Umbilical cord (tissue), 1 donor: ENCODE measurements at regions not wholly inside any gene's neighbourhood (a gene's known extent, or its start where the extent isn't known, plus 50 kb on each side); places are given as distances from the start of the nearest gene placed in this dataset.
A peak's percentile ranks its signal among the peaks of the same experiment; 100 is the strongest.
"Not testable (repeated sequence)": the region's sequence is repeated elsewhere in the genome, so short reads cannot be mapped to it uniquely, and the experiment has no call there.

ENCODE experiments used
- DNase-seq: peaks from one replicate; pipeline ENCODE4 v3.0.0-alpha.2; 2015; ENCODE audit warnings: low spot score

DNA sequence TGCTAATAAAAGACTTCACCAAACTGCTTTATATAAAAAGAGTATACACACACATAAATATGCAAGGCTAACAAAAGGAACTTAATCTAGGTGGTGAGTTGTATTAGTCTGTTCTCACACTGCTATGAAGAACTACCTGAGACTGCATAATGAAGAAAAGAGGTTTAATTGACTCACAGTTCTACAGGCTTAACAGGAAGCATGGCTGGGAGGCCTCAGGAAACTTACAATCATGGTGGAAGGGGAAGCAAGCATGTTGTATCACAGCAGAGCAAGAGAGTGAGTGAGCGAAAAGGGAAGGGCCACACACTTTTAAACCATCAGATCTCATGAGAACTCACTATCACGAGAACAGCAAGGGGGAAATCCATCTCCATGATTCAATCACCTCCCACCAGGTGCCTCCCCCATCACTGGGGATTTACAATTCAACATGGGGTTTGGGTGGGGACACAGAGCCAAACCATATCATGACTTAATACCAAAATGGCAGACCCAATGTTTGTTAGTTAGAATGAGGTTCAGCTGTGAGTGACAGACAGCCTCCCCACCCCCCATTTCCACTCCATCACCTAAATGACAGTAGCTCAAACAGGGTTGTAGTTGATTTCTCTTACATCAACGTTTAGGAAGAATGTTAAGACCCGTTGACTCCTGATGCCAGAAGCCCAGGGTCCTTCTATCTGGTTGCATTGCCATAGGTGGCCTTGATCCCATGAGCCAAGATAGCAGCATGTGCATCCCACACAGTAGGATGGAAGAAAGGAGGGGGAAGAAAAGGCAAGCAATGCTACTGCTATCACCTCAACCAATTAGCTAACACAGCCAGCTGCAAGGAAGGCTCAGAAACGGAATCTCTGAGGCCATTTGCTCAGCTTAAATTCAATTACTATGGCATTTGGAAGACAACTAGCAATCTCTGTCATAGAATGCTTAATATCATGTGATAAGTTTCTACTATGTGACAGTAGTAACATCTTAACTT is 77.0 kb downstream of the CCDC71L start:
- no peak for DNase-seq

DNA sequence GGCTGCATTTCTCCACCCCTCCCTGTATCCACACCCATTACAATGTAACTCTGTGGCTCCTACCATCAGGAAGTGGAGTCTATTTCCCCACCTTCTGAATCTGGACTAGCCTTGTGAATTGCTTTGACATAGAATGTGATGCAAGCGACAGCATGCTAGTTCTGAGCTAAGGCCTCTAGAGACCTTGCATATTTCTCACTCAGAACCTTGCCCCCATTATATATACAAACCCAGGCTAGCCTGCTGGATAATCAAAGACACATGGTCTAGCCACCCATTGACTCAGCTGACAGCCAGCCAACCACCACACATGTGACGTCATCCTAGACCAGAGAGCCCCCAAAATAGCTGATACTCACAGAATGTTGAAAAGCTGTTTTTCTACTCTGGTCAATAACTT is 77.9 kb downstream of the CCDC71L start:
- no peak for DNase-seq

DNA sequence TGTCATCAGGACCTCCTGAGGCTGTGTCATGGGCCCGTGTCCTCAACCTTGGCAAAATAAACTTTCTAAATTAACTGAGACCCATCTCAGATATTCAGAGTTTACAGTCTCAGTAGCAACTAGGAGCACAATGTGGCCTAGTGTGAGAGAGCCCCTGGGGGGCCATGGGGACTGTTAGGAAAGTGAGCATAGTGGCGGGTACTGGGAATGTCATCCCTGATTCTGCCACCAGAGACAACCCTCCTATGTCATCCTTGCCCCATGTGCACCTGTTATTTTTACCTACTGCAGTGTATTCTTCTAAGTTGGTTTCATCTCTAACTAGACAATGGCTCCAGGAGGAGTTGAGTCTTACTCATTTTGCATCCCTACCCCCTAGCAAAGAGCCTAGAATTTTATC is 78.6 kb downstream of the CCDC71L start:
- no peak for DNase-seq

DNA sequence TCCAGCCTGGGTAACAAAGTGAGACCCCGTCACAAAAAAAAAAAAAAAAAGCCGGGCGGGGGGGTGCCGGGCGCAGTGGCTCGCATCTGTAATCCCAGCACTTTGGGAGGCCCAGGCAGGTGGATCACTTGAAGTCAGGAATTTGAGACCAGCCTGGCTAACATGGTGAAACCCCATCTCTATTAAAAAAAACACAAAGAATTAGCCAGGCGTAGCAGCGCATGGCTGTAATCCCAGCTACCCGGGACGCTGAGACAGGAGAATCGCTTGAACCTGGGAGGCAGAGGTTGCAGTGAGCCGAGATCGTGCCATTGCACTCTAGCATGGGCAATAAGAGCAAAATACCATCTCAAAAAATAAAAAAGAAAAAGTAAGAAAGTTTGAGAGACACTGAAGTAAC is 81.9 kb downstream of the CCDC71L start:
- DNase-seq = not testable (repeated sequence)

DNA sequence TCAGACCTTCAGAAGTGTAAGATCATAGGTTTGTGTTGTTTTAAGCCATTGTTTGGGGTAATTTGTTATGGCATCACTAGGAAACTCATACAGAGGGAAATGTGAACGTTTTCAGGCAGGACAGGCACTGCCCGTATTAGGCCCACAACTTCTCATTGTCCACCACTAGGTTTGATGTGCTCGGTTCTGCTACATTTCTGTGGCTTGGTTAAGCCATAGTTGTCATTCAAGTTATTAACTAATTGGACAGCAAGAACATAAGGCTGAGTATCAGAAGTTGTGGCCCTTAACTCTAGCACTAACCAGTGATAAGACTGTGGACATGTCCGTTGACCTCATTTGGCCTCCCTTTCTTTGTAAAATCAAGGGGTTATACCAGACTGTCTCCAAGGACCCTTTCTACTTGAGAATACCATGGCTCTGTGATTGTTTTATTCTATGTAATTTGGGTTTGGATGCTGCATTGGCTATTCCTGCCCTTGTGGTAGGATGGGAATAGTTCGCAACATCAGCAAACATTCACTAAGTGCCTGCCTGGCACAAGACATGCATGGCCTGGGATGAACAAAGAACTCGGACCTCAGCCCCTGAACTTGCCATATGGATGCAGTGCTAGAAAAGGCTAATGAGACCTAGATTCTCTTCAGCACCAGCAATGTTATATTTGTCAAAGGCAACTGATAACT is 85.7 kb downstream of the CCDC71L start:
- no peak for DNase-seq

DNA sequence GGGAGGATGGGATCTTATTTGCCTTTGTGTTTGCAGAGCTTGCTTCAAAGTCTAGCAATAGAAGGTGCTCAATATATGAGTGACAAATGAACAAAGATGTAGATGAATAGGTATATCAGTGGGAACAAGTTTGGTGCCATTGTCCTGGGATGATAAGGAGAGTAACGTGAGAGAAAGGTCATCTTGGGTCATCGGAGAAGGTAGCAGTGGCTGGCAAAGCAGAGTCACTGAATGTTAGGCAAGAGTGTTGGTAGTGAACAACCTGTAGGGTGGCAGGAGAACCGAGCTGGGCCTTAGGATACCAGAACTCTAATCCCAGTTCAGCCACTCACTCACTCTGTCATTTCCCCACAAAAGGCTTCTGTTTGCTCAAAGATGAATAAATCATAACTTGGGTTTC is 87.2 kb downstream of the CCDC71L start:
- no peak for DNase-seq

DNA sequence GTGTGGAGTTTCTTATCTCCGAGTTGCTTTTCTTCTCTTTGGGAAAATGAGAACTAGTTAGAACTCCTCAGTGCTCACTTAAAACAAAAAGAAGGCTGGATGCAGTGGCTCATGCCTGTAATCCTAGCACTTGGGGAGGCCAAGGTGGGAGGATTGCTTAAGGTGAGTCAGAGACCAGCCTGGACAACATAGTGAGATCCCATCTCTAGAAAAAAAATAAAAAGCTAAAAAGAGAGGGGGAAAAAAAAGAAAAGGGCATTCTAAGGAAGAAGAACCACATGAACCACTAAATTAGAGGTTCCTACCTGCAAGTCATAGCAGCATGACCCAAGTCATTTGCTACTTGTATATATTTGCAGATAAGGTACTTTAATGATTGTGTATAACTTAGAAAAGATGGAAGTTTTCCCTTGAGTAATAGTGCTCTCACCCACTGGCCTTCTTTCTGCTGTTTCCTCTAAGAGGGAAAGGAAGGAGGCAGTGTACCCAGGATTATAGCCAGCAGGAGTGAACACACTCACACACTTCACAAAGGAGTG is 87.8 kb downstream of the CCDC71L start:
- DNase-seq = no peak

DNA sequence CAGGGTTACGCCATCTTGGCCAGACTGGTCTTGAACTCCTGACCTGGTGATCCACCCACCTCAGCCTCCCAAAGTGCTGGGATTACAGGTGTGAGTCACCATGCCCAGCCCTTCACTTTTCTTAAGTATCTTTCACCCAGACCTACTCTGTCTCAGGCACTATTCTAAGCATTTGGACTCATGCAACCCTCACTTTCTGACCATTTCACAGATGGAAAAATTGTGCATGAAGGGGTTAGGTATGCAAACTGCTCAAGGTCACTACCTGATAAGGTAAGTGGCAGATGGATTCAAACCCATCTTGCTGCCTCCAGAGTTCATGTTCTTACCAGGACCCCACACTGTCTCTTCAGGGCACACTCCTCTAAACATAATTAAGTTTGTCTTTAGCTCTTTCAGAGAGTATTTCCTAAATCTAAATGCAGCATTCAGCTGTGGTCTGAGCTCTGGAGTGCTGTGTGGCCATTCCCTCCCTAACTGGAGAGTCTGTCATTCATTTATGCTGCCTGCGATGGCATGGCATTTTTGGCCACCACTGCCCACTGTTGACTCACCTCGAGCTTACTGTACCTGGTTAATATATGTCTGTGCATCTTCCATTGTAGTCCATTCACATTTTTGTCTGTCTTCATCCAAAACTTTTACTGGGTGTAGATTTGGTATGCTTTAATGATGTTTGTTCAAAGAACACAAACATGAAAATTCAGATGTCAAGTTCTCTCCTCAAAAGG is 88.4 kb downstream of the CCDC71L start:
- no peak for DNase-seq

DNA sequence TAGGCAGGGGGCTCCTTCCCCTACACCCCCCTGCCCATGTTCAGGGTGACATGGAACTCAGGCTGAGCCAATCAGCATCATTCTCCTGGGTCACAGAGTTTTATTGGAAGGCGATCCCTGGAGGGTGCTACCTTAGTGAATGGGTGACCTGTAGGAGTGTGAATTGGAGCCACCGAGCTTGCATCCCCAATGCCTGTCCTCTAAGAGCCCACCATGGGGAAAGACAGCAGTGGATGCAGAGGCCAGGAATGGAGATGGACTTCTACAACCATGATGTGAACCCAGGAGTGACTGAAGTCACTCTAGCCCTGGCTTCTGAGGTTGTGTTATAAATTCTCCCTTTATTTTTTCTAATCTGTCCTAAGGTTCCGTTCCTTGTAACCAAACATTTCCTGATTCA is 89.4 kb downstream of the CCDC71L start:
- no peak for DNase-seq

DNA sequence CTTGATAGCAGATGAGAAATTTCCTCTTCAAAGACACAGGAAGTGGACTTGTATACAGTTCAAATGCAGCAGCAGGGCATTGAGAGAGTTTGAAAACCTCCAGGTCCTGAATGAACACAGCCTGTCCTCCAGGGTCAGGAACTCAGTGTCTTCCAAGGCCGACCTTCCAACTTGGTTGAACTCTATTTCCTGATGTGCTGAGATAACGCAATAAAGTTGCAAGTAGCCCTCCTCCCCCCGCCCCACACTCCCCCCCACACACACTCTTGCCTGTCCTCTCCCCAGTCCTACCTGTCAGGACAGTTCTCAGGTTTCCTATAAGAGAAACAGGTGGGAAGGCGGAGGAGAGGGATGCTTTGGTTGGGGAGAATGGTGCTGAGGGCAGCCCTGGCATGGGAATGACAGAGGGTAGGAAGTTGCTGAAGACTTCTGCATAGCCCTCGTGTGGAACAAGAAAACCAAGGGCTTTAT is 90.0 kb downstream of the CCDC71L start:
- DNase-seq = no peak

DNA sequence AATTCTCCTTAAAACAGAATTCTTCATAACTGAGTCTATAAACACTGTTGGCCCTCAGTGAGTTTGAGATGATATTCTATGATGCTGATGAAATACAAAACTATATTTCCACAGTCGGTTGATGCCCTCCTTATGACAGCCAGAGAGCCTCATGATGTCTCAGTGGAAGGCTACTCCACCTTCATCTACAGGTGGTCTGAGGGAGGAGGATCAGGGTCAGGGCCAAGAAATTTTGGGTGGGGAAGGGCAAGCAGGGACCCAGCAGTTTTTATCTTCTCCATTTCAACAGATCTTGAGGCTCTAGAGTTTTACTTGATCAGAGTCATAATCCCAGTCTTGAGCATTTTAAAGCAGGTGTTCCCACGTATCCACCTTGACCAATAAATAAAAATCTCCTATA is 90.8 kb downstream of the CCDC71L start:
- no peak for DNase-seq

DNA sequence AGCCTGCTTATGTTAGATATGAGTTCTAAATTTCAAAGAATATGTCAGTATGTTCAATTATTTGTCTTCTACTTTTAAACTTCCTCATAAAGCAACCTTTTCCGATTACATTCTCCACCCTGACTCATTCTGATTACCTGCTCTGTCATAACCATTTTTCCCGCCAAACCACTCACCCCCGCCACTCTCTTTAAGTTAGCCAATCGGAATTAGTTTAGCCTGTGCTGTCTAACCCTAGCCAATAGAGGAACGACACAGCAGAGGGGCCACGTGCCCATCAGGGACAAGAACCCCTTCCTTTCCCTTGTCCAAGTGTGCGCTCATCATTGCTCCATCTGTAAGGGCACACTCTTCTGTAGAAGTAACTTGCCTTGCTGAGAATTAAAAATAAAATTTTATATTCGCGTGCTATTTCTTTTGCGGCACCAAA is 91.4 kb downstream of the CCDC71L start:
- DNase-seq = no peak

DNA sequence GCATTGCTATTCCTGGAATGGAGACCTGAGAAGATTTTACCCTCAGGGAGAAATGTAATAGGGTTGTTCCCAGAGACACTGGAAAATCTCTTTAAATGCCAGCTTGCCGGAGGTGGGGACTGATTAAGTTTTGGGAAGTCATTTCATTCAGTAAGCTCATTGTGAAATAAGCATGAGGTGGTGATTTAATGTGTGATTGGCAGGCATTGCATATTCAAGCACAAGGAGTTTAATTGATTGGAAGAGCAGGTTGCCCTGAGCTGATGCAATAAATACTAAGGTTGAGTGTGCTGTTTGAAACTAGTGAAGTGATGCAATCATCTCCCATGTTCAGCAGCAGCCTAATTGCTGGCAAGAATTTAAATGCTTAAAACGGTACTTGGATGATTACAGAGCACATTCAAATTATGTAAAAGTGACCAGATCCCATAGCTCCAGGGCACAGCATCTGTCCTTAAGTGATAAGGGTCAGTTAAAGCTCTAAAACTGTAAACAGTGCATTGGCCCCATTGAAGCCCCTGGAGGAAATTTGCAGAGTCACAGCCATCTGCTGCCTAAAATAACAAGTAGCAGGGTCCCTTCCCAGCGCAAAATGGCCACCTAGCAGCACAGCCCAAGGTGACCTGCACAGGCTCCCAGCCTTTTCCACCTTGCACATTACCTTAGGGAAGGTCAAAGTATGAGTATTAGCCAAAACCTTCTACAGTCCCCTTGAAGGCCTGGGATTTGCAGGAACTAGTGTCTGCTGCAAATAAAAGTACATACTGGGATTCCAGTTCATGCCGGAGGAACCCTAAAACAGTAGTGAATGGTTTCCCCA is 92.1 kb downstream of the CCDC71L start:
- DNase-seq = peak; percentile 14

DNA sequence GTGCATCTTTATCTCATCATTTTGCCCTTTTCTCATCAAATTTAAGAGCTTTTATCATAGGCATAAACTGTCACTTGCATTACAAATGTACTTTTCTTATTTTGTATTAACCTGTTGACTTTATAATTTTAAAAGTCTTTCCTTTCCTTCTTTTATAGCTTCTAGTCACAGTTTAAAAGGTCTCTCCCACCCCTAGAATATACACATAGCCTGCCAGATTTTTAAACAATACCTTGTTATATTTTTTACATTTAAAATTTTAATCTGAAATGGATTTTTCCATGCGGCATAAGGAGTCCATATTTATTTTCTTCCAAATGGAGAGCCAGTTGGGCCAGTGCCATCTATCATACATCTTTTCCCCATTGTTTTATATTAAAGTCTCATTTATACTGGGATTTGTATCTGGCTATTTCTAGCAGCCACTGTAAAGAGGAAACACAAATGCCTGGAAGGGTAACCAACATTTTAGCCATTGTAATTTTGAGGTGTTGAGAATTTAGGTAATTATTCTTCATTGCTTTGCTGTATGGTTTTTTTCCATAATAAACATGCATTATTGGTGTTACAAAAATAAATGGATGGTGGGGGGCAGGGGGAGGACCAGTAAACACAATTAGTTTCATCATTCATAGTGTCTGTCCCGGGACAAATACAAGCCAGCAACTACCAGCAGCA is 92.8 kb downstream of the CCDC71L start:
- no peak for DNase-seq

DNA sequence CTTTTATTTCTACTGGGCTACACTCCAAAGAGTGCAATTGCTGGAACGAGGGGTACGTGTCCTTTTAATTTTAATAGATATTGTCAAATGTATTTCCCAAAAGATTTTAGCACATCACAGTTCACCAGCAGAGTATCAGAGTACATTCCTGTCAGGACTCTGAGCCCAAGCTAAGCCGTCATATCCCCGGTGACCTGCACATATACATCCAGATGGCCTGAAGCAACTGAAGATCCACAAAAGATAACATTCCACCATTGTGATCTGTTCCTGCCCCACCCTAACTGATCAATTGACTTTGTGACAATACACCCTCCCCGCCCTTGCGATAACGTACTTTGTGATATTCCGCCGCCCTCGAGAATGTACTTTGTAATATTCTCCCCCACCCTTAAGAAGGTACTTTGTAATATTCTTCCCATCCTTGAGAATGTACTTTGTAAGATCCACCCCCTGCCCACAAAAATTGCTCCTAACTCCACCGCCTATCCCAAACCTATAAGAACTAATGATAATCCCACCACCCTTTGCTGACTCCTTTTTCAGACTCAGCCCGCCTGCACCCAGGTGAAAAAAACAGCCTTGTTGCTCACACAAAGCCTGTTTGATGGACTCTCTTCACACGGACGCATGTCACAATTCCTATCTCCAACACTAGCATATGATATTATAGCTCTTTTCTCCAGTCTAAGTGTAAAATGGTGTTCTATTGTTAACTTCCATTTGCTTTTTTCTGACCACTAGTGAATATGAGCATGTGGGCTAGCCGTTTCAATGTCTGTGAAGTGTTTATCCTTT is 93.6 kb downstream of the CCDC71L start:
- peak; percentile 10 for DNase-seq

DNA sequence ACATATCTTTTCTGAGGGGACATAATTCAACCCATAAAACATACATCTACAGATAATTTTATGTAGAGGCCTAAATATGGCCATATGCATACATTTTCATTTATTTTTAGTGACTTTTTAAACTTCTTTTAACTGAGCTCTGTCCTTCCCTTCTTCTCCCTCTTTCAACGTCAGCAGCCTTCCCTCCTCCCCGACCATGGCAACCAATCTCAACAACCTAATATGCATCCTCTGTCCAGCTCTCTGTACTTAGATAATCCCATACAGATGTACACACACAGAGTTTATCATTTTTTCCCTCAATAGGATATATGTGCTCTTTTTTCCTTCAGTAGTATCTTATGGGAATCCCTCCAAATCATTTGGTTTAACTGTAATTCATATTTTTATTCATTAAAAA is 94.3 kb downstream of the CCDC71L start:
- peak; percentile 87 for DNase-seq

DNA sequence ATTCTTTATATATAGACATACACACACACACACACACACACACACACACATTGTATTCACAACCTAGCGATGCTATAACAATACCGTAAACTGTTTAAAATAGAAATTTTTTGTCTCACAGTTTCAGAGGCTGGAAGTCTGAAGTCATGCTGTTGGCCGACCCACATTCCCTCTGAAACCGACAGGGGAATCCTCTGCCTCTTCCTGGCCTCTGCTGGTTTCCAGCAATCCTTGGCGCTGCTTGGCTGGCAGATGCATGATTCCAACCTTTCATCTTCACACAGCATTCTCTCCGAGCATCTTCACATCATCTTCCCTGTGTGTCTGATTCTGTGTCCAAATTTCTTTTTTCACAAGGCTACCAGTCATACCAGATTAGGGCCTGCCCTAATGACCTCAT is 94.8 kb downstream of the CCDC71L start:
- DNase-seq = peak; percentile 74

DNA sequence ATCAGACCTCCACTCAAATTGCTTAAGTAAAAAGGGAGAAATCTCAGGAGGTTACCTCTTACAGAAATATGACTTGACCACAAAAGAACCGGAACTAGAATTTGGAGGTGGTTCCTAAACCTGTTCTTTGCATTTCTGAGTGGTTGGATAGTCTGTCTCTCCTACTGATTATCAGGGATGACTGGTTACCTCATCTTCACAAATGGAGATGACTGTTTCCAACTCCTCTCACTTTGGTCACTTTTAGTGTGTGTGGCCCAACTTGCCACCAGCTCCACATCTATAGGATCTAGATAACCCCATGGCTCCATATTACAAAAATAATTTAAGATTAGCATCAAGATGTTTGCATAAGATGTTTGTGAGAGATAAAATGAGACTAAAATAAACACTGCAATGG is 95.5 kb downstream of the CCDC71L start:
- DNase-seq = no peak

DNA sequence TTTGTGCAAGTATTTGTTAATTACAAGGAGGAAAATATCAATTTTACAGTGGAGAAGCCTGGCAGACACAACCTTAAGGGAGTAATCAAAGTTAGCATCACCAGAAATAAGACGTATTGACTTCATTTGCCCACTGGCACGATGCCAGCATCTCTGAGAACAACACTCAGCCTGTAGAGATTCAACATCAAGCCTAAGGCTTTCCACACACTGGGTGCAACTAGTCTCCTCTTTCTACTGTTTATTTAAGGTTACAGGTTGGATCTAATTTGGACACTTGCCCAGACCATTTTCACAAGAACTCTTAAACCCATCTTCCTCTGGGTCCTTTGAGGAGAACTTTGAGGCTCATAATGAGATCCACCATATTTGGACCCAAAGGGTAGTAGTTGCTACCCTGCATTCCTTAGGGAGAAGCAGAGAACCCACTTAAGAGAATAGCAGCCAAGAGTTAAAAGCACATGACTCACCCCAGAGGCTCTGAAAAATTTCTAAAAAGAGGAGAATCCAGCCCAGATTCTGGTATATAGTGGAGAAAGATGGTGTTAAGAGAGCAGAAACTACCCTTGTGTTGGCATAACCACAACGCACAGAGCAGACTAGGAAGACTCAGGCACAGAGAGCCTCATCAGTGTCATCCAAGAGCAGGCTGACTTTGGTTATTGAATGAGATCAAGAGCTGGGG is 97.3 kb downstream of the CCDC71L start:
- no peak for DNase-seq
